ENCODE measurements at regions not wholly inside any gene's neighbourhood (a gene's known extent, or its start where the extent isn't known, plus 50 kb on each side); places are given as distances from the start of the nearest gene placed in this dataset.
"Not testable (repeated sequence)": the region's sequence is repeated elsewhere in the genome, so short reads cannot be mapped to it uniquely, and the experiment has no call there.

- 68% methylated on average over 2 of the region's 2 CpGs for WGBS
- Histone ChIP-seq H3K27me3 (replicated peaks; ENCODE audit: insufficient read depth) (no peaks in the 10 kb centered on the region), H3K4me1 (replicated peaks) (no peaks in the 10 kb centered on the region), H3K4me3 (no peak overlapping the region), H3K27ac (no peak overlapping the region), H3K36me3 (no peaks in the 10 kb centered on the region), H3K9me3 (no peaks in the 10 kb centered on the region)
- intact Hi-C loops (cut with DNase I), result no loop called here
- DNase-seq (ENCODE audit: low spot score), result no peak
- TF ChIP-seq, protein P1, sequence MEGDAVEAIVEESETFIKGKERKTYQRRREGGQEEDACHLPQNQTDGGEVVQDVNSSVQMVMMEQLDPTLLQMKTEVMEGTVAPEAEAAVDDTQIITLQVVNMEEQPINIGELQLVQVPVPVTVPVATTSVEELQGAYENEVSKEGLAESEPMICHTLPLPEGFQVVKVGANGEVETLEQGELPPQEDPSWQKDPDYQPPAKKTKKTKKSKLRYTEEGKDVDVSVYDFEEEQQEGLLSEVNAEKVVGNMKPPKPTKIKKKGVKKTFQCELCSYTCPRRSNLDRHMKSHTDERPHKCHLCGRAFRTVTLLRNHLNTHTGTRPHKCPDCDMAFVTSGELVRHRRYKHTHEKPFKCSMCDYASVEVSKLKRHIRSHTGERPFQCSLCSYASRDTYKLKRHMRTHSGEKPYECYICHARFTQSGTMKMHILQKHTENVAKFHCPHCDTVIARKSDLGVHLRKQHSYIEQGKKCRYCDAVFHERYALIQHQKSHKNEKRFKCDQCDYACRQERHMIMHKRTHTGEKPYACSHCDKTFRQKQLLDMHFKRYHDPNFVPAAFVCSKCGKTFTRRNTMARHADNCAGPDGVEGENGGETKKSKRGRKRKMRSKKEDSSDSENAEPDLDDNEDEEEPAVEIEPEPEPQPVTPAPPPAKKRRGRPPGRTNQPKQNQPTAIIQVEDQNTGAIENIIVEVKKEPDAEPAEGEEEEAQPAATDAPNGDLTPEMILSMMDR (IDR thresholded peaks at IDR 0.05), result no peak
- TF ChIP-seq POLR2AphosphoS5 (IDR thresholded peaks at IDR 0.05) (no peak), POLR2A (IDR thresholded peaks at IDR 0.05) (no peak)
Observed at GRCh38 chr12:127149226-127149964, 1117.6 kb upstream of the TMEM132C start.

DNA sequence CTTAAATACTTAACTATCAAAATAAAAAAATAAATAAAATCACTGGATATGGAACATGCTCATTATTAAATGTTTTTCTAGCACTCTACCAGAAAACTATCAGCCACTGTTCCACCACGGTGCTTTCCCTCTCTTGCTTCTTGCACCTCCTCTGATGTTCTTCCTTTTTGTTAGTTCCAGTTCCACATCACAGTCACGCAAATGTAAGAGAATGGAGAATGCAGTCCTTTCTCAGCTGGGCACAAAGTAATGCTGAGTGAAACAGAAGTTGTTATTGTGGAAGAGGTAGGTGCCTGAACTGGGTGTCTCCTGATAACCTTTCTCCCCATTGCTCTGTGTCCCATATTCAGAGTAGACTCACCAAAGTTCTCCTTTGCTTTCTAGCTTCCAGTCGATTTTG lies 1116.9 kb upstream of the TMEM132C start:
- H3K4me1 ChIP-seq (replicated peaks), result no peaks in the 10 kb centered on the region
- H3K27ac ChIP-seq, result no peak overlapping the region
- intact Hi-C loops (cut with DNase I), result no loop called here
- H3K36me3 ChIP-seq, result no peaks in the 10 kb centered on the region
- no peaks in the 10 kb centered on the region for H3K27me3 ChIP-seq (replicated peaks; ENCODE audit: insufficient read depth)
- WGBS, result 61% methylated on average over 3 of the region's 3 CpGs
- TF ChIP-seq POLR2A (IDR thresholded peaks at IDR 0.05) (no peak), POLR2AphosphoS5 (IDR thresholded peaks at IDR 0.05) (no peak)
- TF ChIP-seq, protein P1 (IDR thresholded peaks at IDR 0.05), result no peak
- no peak overlapping the region for H3K4me3 ChIP-seq
- no peaks in the 10 kb centered on the region for H3K9me3 ChIP-seq
- no peak for DNase-seq (ENCODE audit: low spot score)

GRCh38 chr12:127150479-127150878 lies 1116.5 kb upstream of the TMEM132C start:
- Histone ChIP-seq H3K4me3 (no peak overlapping the region), H3K4me1 (replicated peaks) (no peaks in the 10 kb centered on the region), H3K27me3 (replicated peaks; ENCODE audit: insufficient read depth) (no peaks in the 10 kb centered on the region), H3K36me3 (no peaks in the 10 kb centered on the region), H3K27ac (no peak overlapping the region), H3K9me3 (no peaks in the 10 kb centered on the region)
- WGBS, result 56% methylated on average over 4 of the region's 4 CpGs
- no peak for DNase-seq (ENCODE audit: low spot score)
- TF ChIP-seq, protein P1 (IDR thresholded peaks at IDR 0.05), result no peak
- no peak for TF ChIP-seq POLR2AphosphoS5 (IDR thresholded peaks at IDR 0.05)
- no peak for TF ChIP-seq POLR2A (IDR thresholded peaks at IDR 0.05)
- intact Hi-C loops (cut with DNase I), result no loop called here

- DNase-seq (ENCODE audit: low spot score), result no peak
- no peaks in the 10 kb centered on the region for H3K27me3 ChIP-seq (replicated peaks; ENCODE audit: insufficient read depth)
- no peaks in the 10 kb centered on the region for H3K36me3 ChIP-seq
- no peaks in the 10 kb centered on the region for H3K4me1 ChIP-seq (replicated peaks)
- no peak overlapping the region for H3K4me3 ChIP-seq
- no peak overlapping the region for H3K27ac ChIP-seq
- no peaks in the 10 kb centered on the region for H3K9me3 ChIP-seq
- intact Hi-C loops (cut with DNase I), result no loop called here
- WGBS, result 98% methylated on average over 4 of the region's 4 CpGs
- TF ChIP-seq POLR2AphosphoS5 (IDR thresholded peaks at IDR 0.05) (no peak), POLR2A (IDR thresholded peaks at IDR 0.05) (no peak)
- TF ChIP-seq, protein P1 (IDR thresholded peaks at IDR 0.05), result no peak
Observed at GRCh38 chr12:127150956-127151355, 1116.0 kb upstream of the TMEM132C start.

GRCh38 chr12:127153996-127154395 lies 1113.0 kb upstream of the TMEM132C start:
- Histone ChIP-seq H3K9me3 (no peaks in the 10 kb centered on the region), H3K27me3 (replicated peaks; ENCODE audit: insufficient read depth) (no peaks in the 10 kb centered on the region), H3K4me1 (replicated peaks) (no peaks in the 10 kb centered on the region), H3K36me3 (no peaks in the 10 kb centered on the region), H3K27ac (no peak overlapping the region), H3K4me3 (no peak overlapping the region)
- no peak for DNase-seq (ENCODE audit: low spot score)
- 91% methylated on average over 14 of the region's 15 CpGs for WGBS
- intact Hi-C loops (cut with DNase I), result no loop called here
- TF ChIP-seq POLR2AphosphoS5 (IDR thresholded peaks at IDR 0.05), result no peak

GRCh38 chr12:127154830-127155229 lies 1112.1 kb upstream of the TMEM132C start:
- H3K4me1 ChIP-seq (replicated peaks); H3K27ac ChIP-seq; H3K9me3 ChIP-seq; DNase-seq (ENCODE audit: low spot score); H3K4me3 ChIP-seq; H3K36me3 ChIP-seq; intact Hi-C loops (cut with DNase I); H3K27me3 ChIP-seq (replicated peaks; ENCODE audit: insufficient read depth): not testable (repeated sequence)
- WGBS, result 92% methylated on average over 1 of the region's 1 CpG

- H3K4me3 ChIP-seq; H3K27ac ChIP-seq; DNase-seq (ENCODE audit: low spot score); H3K4me1 ChIP-seq (replicated peaks); intact Hi-C loops (cut with DNase I); H3K9me3 ChIP-seq; H3K27me3 ChIP-seq (replicated peaks; ENCODE audit: insufficient read depth); H3K36me3 ChIP-seq: not testable (repeated sequence)
- 83% methylated on average over 5 of the region's 5 CpGs for WGBS
Observed at GRCh38 chr12:127155935-127156619, 1110.9 kb upstream of the TMEM132C start.

Data from prostate gland (tissue), 2 donors.